ENCODE measurements at regions not wholly inside any gene's neighbourhood (a gene's known extent, or its start where the extent isn't known, plus 50 kb on each side); places are given as distances from the start of the nearest gene placed in this dataset.

- H3K4me2 ChIP-seq (ENCODE audit: insufficient read depth, low read length), result no peak overlapping the region
- peaks cover 2% of the 10 kb centered on the region for H3K9me1 ChIP-seq (ENCODE audit: control insufficient read depth, insufficient read depth, low read length)
- H3K27me3 ChIP-seq (ENCODE audit: control insufficient read depth in 2 of 2, insufficient read depth in 2 of 2, low read length in 2 of 2), result peaks cover 0 to 58% of the 10 kb centered on the region in 2 experiments; a peak in 3 of 5 replicates
- intact Hi-C loops (cut with micrococcal nuclease), result no loop called here
- H3K27ac ChIP-seq (ENCODE audit: extremely low read depth, low read depth, low read length), result no peak overlapping the region
- FAIRE-seq, result no peak
- DNase-seq (ENCODE audit: extremely low read depth in 1 of 4, low spot score in 3 of 4), result no peak
- H3K4me3 ChIP-seq, result no peak overlapping the region
- POLR2A ChIA-PET, result interaction anchor here (0.6 kb wide), 1 partner anchor 160 kb away, joined by 3 read pairs; no protein-coding TSS in a partner anchor
- peaks cover 32% of the 10 kb centered on the region for H4K20me1 ChIP-seq (replicated peaks; ENCODE audit: control insufficient read depth, insufficient read depth, low read length)
- ATAC-seq, result no peak
- H3K4me1 ChIP-seq (replicated peaks in 1 of 2; ENCODE audit: control insufficient read depth in 2 of 2, insufficient read depth in 2 of 2, low read length in 2 of 2), result peaks cover 0 to 5% of the 10 kb centered on the region in 2 experiments; a peak in 2 of 5 replicates
- H3K9ac ChIP-seq (ENCODE audit: insufficient read depth in 1 of 2, low read depth in 2 of 2, low read length in 2 of 2), result no peak overlapping the region
- H3K9me3 ChIP-seq (replicated peaks; ENCODE audit: control insufficient read depth, insufficient read depth, low read depth, low read length), result no peaks in the 10 kb centered on the region
- no peak overlapping the region for H2AFZ ChIP-seq (ENCODE audit: low read depth, low read length)
- BruUV-seq (replicated peaks), result no TSS peak
- no peaks in the 10 kb centered on the region for H3K36me3 ChIP-seq (ENCODE audit: control insufficient read depth, insufficient read depth, low read length)
- H3K79me2 ChIP-seq (ENCODE audit: control insufficient read depth, insufficient read depth, low read length), result no peaks in the 10 kb centered on the region
- CTCF ChIA-PET (ENCODE audit: low intra/inter-chr PET ratio), result interaction anchor here (3.0 kb wide), 1 partner anchor 256 kb away, joined by 12 read pairs; no protein-coding TSS in a partner anchor
- in situ Hi-C loops (cut with MboI), result loop anchor here (5.0 kb wide), 1 partner anchor 255 kb away; the partner anchor contains the start of gene OLFM1
- 3% methylated on average over 23 of the region's 23 CpGs for WGBS (ENCODE audit: insufficient coverage, low coverage, missing lambda C conversion rate)
- TF ChIP-seq NELFE (IDR thresholded peaks at IDR 0.05; ENCODE audit: insufficient read depth, insufficient read length), result no peak
- TF ChIP-seq, protein P1, sequence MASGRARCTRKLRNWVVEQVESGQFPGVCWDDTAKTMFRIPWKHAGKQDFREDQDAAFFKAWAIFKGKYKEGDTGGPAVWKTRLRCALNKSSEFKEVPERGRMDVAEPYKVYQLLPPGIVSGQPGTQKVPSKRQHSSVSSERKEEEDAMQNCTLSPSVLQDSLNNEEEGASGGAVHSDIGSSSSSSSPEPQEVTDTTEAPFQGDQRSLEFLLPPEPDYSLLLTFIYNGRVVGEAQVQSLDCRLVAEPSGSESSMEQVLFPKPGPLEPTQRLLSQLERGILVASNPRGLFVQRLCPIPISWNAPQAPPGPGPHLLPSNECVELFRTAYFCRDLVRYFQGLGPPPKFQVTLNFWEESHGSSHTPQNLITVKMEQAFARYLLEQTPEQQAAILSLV (tag; IDR thresholded peaks at IDR 0.05), result no peak
- TF ChIP-seq SNRNP70 (optimal IDR thresholded peaks at IDR 0.05; ENCODE audit: low read depth, low read length), result no peak
- TF ChIP-seq ZNF644 (tag; IDR thresholded peaks at IDR 0.05; ENCODE audit: low read depth), result no peak
- TF ChIP-seq, protein P2, sequence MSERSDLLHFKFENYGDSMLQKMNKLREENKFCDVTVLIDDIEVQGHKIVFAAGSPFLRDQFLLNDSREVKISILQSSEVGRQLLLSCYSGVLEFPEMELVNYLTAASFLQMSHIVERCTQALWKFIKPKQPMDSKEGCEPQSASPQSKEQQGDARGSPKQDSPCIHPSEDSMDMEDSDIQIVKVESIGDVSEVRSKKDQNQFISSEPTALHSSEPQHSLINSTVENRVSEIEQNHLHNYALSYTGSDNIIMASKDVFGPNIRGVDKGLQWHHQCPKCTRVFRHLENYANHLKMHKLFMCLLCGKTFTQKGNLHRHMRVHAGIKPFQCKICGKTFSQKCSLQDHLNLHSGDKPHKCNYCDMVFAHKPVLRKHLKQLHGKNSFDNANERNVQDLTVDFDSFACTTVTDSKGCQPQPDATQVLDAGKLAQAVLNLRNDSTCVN (CRISPR knock-in tag; IDR thresholded peaks at IDR 0.05), result no peak
- TF ChIP-seq ZHX1 (conservative IDR thresholded peaks at IDR 0.05; ENCODE audit: low read length), result no peak
- TF ChIP-seq, protein P3, sequence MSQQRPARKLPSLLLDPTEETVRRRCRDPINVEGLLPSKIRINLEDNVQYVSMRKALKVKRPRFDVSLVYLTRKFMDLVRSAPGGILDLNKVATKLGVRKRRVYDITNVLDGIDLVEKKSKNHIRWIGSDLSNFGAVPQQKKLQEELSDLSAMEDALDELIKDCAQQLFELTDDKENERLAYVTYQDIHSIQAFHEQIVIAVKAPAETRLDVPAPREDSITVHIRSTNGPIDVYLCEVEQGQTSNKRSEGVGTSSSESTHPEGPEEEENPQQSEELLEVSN (IDR thresholded peaks at IDR 0.05; ENCODE audit: borderline replicate concordance in 1 of 2, extremely low read depth in 1 of 2, insufficient read depth in 1 of 2, insufficient read length in 1 of 2, low read depth in 1 of 2, low read length in 1 of 2, poor library complexity in 1 of 2, severe bottlenecking in 1 of 2), result no peak
- no peak for TF ChIP-seq CC2D1A (IDR thresholded peaks at IDR 0.05)
- TF ChIP-seq ESRRA (IDR thresholded peaks at IDR 0.05; ENCODE audit: borderline replicate concordance, low read depth), result no peak
- TF ChIP-seq SRSF1 (IDR thresholded peaks at IDR 0.05; ENCODE audit: low read depth, low read length), result no peak
- no peak for TF ChIP-seq NCOA2 (IDR thresholded peaks at IDR 0.05; ENCODE audit: partially characterized antibody in 2 of 2)
- no peak for TF ChIP-seq KLF10 (CRISPR knock-in tag; IDR thresholded peaks at IDR 0.05)
- no peak for TF ChIP-seq DMBX1 (CRISPR knock-in tag; IDR thresholded peaks at IDR 0.05; ENCODE audit: borderline replicate concordance)
- no peak for TF ChIP-seq BRD9 (IDR thresholded peaks at IDR 0.05; ENCODE audit: low read depth, partially characterized antibody)
- no peak for TF ChIP-seq RBM25 (IDR thresholded peaks at IDR 0.05; ENCODE audit: low read depth, low read length, severe bottlenecking)
These were observed 137.1 kb upstream of the PPP1R26 start for GRCh38 chr9:135342206-135343130.

All from K562 (cell line).